HepG2 (cell line): ENCODE measurements at regions not wholly inside any gene's neighbourhood (a gene's known extent, or its start where the extent isn't known, plus 50 kb on each side); places are given as distances from the start of the nearest gene placed in this dataset.

Experiments
- ATAD3A ChIP-seq: sonication (generic); formaldehyde crosslinking; IDR thresholded peaks from 2 replicates; pipeline ENCODE4 v1.4.0; 2020; ENCODE audit warnings: missing genetic modification reagents
- FOXJ3 ChIP-seq: sonication (generic); formaldehyde crosslinking; IDR thresholded peaks from 2 replicates; pipeline ENCODE4 v1.4.0; 2020; ENCODE audit warnings: missing genetic modification reagents, mild to moderate bottlenecking, borderline replicate concordance
- MAFK ChIP-seq, 2 experiments: IDR thresholded peaks in 1 of 2; conservative IDR thresholded peaks in 1 of 2; 2 replicates each; pipeline ENCODE4 v1.6.1; 2011; ENCODE audit warnings: improper control_type of control experiment in 2 of 2, low read length in 2 of 2
- SNAPC2 ChIP-seq: sonication (generic); formaldehyde crosslinking; IDR thresholded peaks from 2 replicates; pipeline ENCODE4 v1.8.1; 2022; ENCODE audit warnings: mild to moderate bottlenecking, missing genetic modification reagents
- SOX13 ChIP-seq, 3 experiments: fragments of 450-650 bp in 1 of 3; sonication (generic) in 1 of 3; formaldehyde crosslinking in 1 of 3; IDR thresholded peaks in 2 of 3; conservative IDR thresholded peaks in 1 of 3; 2 replicates each; pipeline versions ENCODE4 v1.5.0 to v1.6.1; 2016 to 2020; ENCODE audit warnings: antibody characterized with exemption in 1 of 3, mild to moderate bottlenecking in 1 of 3, missing compliant biosample characterization in 1 of 3, missing genetic modification reagents in 1 of 3, moderate library complexity in 1 of 3
- TEAD2 ChIP-seq: sonication (generic); formaldehyde crosslinking; IDR thresholded peaks from 2 replicates; pipeline ENCODE4 v1.9.0; 2021; ENCODE audit warnings: missing genetic modification reagents
- ZNF124 ChIP-seq: sonication (generic); formaldehyde crosslinking; IDR thresholded peaks from 2 replicates; pipeline ENCODE4 v1.4.0; 2020; ENCODE audit warnings: missing genetic modification reagents
- ZNF24 ChIP-seq: fragments of 450-650 bp; IDR thresholded peaks from 2 replicates; pipeline ENCODE4 v1.6.1; 2017; ENCODE audit warnings: antibody characterized with exemption, mild to moderate bottlenecking
- ZNF3 ChIP-seq: IDR thresholded peaks from 2 replicates; pipeline ENCODE4 v1.7.0; 2017; ENCODE audit warnings: inconsistent platforms
- ZNF558 ChIP-seq: sonication (generic); formaldehyde crosslinking; IDR thresholded peaks from 2 replicates; pipeline ENCODE4 v1.9.0; 2022; ENCODE audit warnings: mild to moderate bottlenecking, missing genetic modification reagents, borderline replicate concordance
- ZNF563 ChIP-seq: sonication (generic); formaldehyde crosslinking; IDR thresholded peaks from 2 replicates; pipeline ENCODE4 v1.8.0; 2022; ENCODE audit warnings: mild to moderate bottlenecking, moderate library complexity, missing genetic modification reagents
- ZSCAN20 ChIP-seq: sonication (generic); formaldehyde crosslinking; IDR thresholded peaks from 2 replicates; pipeline ENCODE4 v1.4.0; 2020; ENCODE audit warnings: missing genetic modification reagents, mild to moderate bottlenecking, borderline replicate concordance
- TF ChIP-seq, protein P1 (sequence below): sonication (generic); formaldehyde crosslinking; IDR thresholded peaks from 2 replicates; pipeline ENCODE4 v1.5.1; 2020; ENCODE audit warnings: mild to moderate bottlenecking, missing genetic modification reagents, moderate library complexity

DNA sequence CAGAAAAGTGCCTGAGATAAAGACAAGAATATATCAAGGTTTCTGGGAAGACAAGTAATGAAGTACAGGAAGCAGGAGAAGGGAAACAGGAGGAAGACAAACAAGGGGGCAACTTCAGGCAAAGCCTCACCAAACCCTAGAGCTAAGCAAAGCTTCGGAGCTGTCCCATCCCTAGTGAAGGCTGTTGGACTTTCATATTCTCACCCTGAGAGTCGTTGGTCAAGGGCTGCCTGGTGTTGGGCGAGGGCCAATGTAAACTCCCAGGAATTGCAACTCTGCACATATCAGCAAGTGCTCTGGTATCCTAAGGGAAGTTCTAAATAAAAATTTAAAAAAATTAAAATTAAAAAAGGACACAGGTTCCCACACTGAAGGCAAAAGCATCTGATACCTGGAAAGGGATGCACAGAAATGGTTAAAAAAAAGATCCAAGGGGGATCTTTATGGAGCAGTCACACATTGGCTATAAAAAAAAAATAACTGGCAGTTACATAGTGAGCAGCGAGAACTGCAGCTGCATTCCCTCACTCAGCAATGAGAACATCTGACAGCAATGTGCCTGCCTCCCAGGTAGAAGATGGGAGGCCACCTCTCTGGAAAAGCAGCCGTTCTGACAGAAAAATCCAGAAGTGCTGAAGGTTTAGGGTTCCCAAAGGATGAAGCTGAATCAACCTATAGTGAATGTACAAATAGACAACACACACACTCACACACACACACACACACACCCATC, 304.7 kb downstream of the WDR11 start (continued):
- TF ChIP-seq, protein P1, sequence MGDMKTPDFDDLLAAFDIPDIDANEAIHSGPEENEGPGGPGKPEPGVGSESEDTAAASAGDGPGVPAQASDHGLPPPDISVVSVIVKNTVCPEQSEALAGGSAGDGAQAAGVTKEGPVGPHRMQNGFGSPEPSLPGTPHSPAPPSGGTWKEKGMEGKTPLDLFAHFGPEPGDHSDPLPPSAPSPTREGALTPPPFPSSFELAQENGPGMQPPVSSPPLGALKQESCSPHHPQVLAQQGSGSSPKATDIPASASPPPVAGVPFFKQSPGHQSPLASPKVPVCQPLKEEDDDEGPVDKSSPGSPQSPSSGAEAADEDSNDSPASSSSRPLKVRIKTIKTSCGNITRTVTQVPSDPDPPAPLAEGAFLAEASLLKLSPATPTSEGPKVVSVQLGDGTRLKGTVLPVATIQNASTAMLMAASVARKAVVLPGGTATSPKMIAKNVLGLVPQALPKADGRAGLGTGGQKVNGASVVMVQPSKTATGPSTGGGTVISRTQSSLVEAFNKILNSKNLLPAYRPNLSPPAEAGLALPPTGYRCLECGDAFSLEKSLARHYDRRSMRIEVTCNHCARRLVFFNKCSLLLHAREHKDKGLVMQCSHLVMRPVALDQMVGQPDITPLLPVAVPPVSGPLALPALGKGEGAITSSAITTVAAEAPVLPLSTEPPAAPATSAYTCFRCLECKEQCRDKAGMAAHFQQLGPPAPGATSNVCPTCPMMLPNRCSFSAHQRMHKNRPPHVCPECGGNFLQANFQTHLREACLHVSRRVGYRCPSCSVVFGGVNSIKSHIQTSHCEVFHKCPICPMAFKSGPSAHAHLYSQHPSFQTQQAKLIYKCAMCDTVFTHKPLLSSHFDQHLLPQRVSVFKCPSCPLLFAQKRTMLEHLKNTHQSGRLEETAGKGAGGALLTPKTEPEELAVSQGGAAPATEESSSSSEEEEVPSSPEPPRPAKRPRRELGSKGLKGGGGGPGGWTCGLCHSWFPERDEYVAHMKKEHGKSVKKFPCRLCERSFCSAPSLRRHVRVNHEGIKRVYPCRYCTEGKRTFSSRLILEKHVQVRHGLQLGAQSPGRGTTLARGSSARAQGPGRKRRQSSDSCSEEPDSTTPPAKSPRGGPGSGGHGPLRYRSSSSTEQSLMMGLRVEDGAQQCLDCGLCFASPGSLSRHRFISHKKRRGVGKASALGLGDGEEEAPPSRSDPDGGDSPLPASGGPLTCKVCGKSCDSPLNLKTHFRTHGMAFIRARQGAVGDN (CRISPR knock-in tag) = no peak
- TF ChIP-seq ATAD3A (no peak), SNAPC2 (CRISPR knock-in tag) (no peak), SOX13 (IDR thresholded peaks at IDR 0.05) (no peak), SOX13 (CRISPR knock-in tag; conservative IDR thresholded peaks at IDR 0.05 in 1 of 2, IDR thresholded peaks at IDR 0.05 in 1 of 2) (peak in 1 of 2 experiments; percentile 54; a peak in 2 of 4 replicates), ZNF563 (CRISPR knock-in tag) (no peak), ZSCAN20 (CRISPR knock-in tag) (no peak), ZNF558 (no peak), MAFK (conservative IDR thresholded peaks at IDR 0.05 in 1 of 2, IDR thresholded peaks at IDR 0.05 in 1 of 2; ENCODE audit: low read length in 2 of 2) (0 out of 4 replicates have a peak, but pooled peaks of 1 of the 2 experiments have one; percentile 41), FOXJ3 (CRISPR knock-in tag) (no peak), ZNF124 (CRISPR knock-in tag) (no peak), ZNF24 (no peak), ZNF3 (CRISPR knock-in tag) (no peak), TEAD2 (CRISPR knock-in tag) (no peak)
